LNCaP clone FGC (cell line): ENCODE measurements at regions not wholly inside any gene's neighbourhood (a gene's known extent, or its start where the extent isn't known, plus 50 kb on each side); places are given as distances from the start of the nearest gene placed in this dataset.

ENCODE experiments used
- DNase-seq: peaks from one replicate; pipeline ENCODE4 v3.0.0-alpha.2; 2011; ENCODE audit warnings: low read depth
- H3K4me3 ChIP-seq: 2 replicates; pipeline ENCODE4 v1.5.1; 2011; ENCODE audit warnings: mild to moderate bottlenecking, low read depth, low read length, control low read depth
- CTCF ChIP-seq: IDR thresholded peaks from 2 replicates; pipeline ENCODE4 v1.5.1; 2012; ENCODE audit warnings: mild to moderate bottlenecking; ENCODE audit not compliant: control insufficient read depth, insufficient read depth; ENCODE audit errors: extremely low read depth

GRCh38 chr6:109300874-109301273, 81.4 kb downstream of the CD164 start:
- no peak for DNase-seq
- no peak overlapping the region for H3K4me3 ChIP-seq
- no peak for TF ChIP-seq CTCF

- DNase-seq, result peak; percentile 8
- TF ChIP-seq CTCF, result no peak
- no peak overlapping the region for H3K4me3 ChIP-seq
Measured at GRCh38 chr6:109299776-109300564, 82.3 kb downstream of the CD164 start.

GRCh38 chr6:109299265-109299607, 83.0 kb downstream of the CD164 start:
- TF ChIP-seq CTCF, result no peak
- H3K4me3 ChIP-seq, result no peak overlapping the region

GRCh38 chr6:109298605-109299264, 83.5 kb downstream of the CD164 start:
- DNase-seq, result no peak

More at GRCh38 chr6:109299265-109299607, 83.0 kb downstream of the CD164 start:
- no peak for DNase-seq

GRCh38 chr6:109297406-109298110, 84.7 kb downstream of the CD164 start:
- TF ChIP-seq CTCF, result no peak
- DNase-seq, result no peak
- H3K4me3 ChIP-seq, result no peak overlapping the region

More at GRCh38 chr6:109298605-109299264, 83.5 kb downstream of the CD164 start:
- TF ChIP-seq CTCF, result no peak
- H3K4me3 ChIP-seq, result no peak overlapping the region

GRCh38 chr6:109296971-109297372, 85.3 kb downstream of the CD164 start:
- no peak for TF ChIP-seq CTCF
- no peak for DNase-seq
- H3K4me3 ChIP-seq, result no peak overlapping the region
